Upper lobe of left lung (tissue), 4 donors: ENCODE measurements at regions not wholly inside any gene's neighbourhood (a gene's known extent, or its start where the extent isn't known, plus 50 kb on each side); places are given as distances from the start of the nearest gene placed in this dataset.

Source experiments
- POLR2AphosphoS5 ChIP-seq, 2 donors: sonication (generic); formaldehyde crosslinking; IDR thresholded peaks; one replicate each; pipeline ENCODE4 v1.5.1; 2017; ENCODE audit warnings: antibody characterized with exemption in 2 of 2
- TF ChIP-seq, protein P1 (sequence below), 6 experiments: fragments of 450-650 bp in 4 of 6; fragments of 200-600 bp in 2 of 6; sonication (generic) in 2 of 6; IDR thresholded peaks; one replicate each; pipeline ENCODE4 v1.5.1; 2016 to 2019; ENCODE audit warnings: antibody characterized with exemption in 6 of 6

DNA sequence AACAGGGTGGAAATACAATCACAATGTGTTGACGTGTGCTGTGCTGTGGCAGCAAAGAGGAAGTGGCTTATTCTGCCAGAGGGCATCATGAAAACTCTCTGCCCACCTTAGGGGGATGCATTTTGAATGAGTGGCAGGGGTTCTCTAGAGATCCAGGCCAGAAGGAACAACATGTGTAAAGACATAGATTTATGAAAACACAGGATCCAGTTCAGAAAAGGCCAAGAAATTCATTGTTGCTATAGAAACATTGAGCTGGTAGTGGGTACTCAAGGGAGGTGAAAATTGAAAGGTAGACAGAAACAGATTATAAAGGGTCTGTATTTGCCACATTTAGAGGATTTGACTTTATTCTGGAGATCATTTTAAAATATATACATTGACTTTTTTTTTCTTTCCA is 417.7 kb downstream of the ENC1 start:
- TF ChIP-seq POLR2AphosphoS5 (IDR thresholded peaks at IDR 0.05), result no peak
- TF ChIP-seq, protein P1, sequence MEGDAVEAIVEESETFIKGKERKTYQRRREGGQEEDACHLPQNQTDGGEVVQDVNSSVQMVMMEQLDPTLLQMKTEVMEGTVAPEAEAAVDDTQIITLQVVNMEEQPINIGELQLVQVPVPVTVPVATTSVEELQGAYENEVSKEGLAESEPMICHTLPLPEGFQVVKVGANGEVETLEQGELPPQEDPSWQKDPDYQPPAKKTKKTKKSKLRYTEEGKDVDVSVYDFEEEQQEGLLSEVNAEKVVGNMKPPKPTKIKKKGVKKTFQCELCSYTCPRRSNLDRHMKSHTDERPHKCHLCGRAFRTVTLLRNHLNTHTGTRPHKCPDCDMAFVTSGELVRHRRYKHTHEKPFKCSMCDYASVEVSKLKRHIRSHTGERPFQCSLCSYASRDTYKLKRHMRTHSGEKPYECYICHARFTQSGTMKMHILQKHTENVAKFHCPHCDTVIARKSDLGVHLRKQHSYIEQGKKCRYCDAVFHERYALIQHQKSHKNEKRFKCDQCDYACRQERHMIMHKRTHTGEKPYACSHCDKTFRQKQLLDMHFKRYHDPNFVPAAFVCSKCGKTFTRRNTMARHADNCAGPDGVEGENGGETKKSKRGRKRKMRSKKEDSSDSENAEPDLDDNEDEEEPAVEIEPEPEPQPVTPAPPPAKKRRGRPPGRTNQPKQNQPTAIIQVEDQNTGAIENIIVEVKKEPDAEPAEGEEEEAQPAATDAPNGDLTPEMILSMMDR (IDR thresholded peaks at IDR 0.05), result no peak
